HepG2 (cell line): ENCODE measurements at regions not wholly inside any gene's neighbourhood (a gene's known extent, or its start where the extent isn't known, plus 50 kb on each side); places are given as distances from the start of the nearest gene placed in this dataset.

Source experiments
- HNF4A ChIP-seq: sonication (generic); formaldehyde crosslinking; IDR thresholded peaks from 2 replicates; pipeline ENCODE4 v1.4.0; 2020; ENCODE audit warnings: missing genetic modification reagents
- HOXA3 ChIP-seq: sonication (generic); formaldehyde crosslinking; IDR thresholded peaks from 2 replicates; pipeline ENCODE4 v1.5.0; 2020; ENCODE audit warnings: missing genetic modification reagents
- KMT2A ChIP-seq: sonication (generic); formaldehyde crosslinking; IDR thresholded peaks from 2 replicates; pipeline ENCODE4 v1.4.0; 2020; ENCODE audit warnings: missing genetic modification reagents
- MAFF ChIP-seq: IDR thresholded peaks from 2 replicates; pipeline ENCODE4 v1.6.1; 2011; ENCODE audit warnings: low read depth, low read length, improper control_type of control experiment
- MAFK ChIP-seq, 2 experiments: IDR thresholded peaks in 1 of 2; conservative IDR thresholded peaks in 1 of 2; 2 replicates each; pipeline ENCODE4 v1.6.1; 2011; ENCODE audit warnings: improper control_type of control experiment in 2 of 2, low read length in 2 of 2
- MNT ChIP-seq: fragments of 450-650 bp; IDR thresholded peaks from 2 replicates; pipeline ENCODE4 v1.6.1; 2016
- MYC ChIP-seq: sonication (generic); formaldehyde crosslinking; IDR thresholded peaks from 2 replicates; pipeline ENCODE4 v1.9.0; 2021; ENCODE audit warnings: missing genetic modification reagents, borderline replicate concordance
- NFKBIZ ChIP-seq: IDR thresholded peaks from 2 replicates; pipeline ENCODE4 v1.6.1; 2018; ENCODE audit warnings: missing genetic modification reagents, missing compliant biosample characterization
- ONECUT2 ChIP-seq: sonication (generic); formaldehyde crosslinking; IDR thresholded peaks from 2 replicates; pipeline ENCODE4 v1.4.0; 2020; ENCODE audit warnings: missing genetic modification reagents
- SRSF9 ChIP-seq: fragments of 200-400 bp; formaldehyde crosslinking; IDR thresholded peaks from 2 replicates; pipeline ENCODE4 v1.6.1; 2018; ENCODE audit warnings: borderline replicate concordance, mild to moderate bottlenecking, low read depth, low read length; ENCODE audit not compliant: insufficient read depth, poor library complexity, severe bottlenecking
- TFDP2 ChIP-seq: sonication (generic); formaldehyde crosslinking; IDR thresholded peaks from 2 replicates; pipeline ENCODE4 v1.4.0; 2020; ENCODE audit warnings: missing genetic modification reagents
- THAP9 ChIP-seq: sonication (generic); formaldehyde crosslinking; IDR thresholded peaks from 2 replicates; pipeline ENCODE4; 2020; ENCODE audit warnings: missing genetic modification reagents, mild to moderate bottlenecking, borderline replicate concordance
- ZNF260 ChIP-seq: sonication (generic); formaldehyde crosslinking; IDR thresholded peaks from 2 replicates; pipeline ENCODE4 v1.4.0; 2020; ENCODE audit warnings: missing genetic modification reagents, low read depth, mild to moderate bottlenecking, borderline replicate concordance
- ZNF281 ChIP-seq: sonication (generic); formaldehyde crosslinking; IDR thresholded peaks from 2 replicates; pipeline ENCODE4 v1.4.0; 2020; ENCODE audit warnings: missing genetic modification reagents, borderline replicate concordance
- ZNF326 ChIP-seq: sonication (generic); formaldehyde crosslinking; IDR thresholded peaks from 2 replicates; pipeline ENCODE4 v1.4.0; 2020; ENCODE audit warnings: missing genetic modification reagents, borderline replicate concordance
- ZNF34 ChIP-seq: sonication (generic); formaldehyde crosslinking; IDR thresholded peaks from 2 replicates; pipeline ENCODE4 v1.4.0; 2020; ENCODE audit warnings: mild to moderate bottlenecking, missing genetic modification reagents, borderline replicate concordance
- ZNF564 ChIP-seq: sonication (generic); formaldehyde crosslinking; IDR thresholded peaks from 2 replicates; pipeline ENCODE4 v1.8.1; 2023; ENCODE audit warnings: mild to moderate bottlenecking, missing genetic modification reagents
- ZNF761 ChIP-seq: sonication (generic); formaldehyde crosslinking; conservative IDR thresholded peaks from 2 replicates; pipeline ENCODE4 v1.4.0; 2020; ENCODE audit warnings: mild to moderate bottlenecking, missing genetic modification reagents

- TF ChIP-seq THAP9 (CRISPR knock-in tag) = 0 out of 2 replicates have a peak, but pooled peaks have one; percentile 13
- TF ChIP-seq KMT2A (CRISPR knock-in tag) = 0 out of 2 replicates have a peak, but pooled peaks have one; percentile 35
- no peak for TF ChIP-seq ONECUT2 (CRISPR knock-in tag)
- no peak for TF ChIP-seq TFDP2
- TF ChIP-seq SRSF9 = no peak
- TF ChIP-seq ZNF326 (CRISPR knock-in tag) = no peak
- TF ChIP-seq HNF4A (CRISPR knock-in tag) = peak; percentile 51
- TF ChIP-seq MAFK (conservative IDR thresholded peaks at IDR 0.05 in 1 of 2, IDR thresholded peaks at IDR 0.05 in 1 of 2; ENCODE audit: low read length in 2 of 2) = peak in 1 of 2 experiments; percentile 24; a peak in 1 of 4 replicates
- TF ChIP-seq HOXA3 (CRISPR knock-in tag) = 0 out of 2 replicates have a peak, but pooled peaks have one; percentile 14
- no peak for TF ChIP-seq ZNF564 (CRISPR knock-in tag)
- 0 out of 2 replicates have a peak, but pooled peaks have one; percentile 2 for TF ChIP-seq MAFF
- no peak for TF ChIP-seq MYC (CRISPR knock-in tag)
- TF ChIP-seq ZNF281 (CRISPR knock-in tag) = peak; percentile 17; the same call in 1 of the 2 replicates
- TF ChIP-seq NFKBIZ (CRISPR knock-in tag) = no peak
- 0 out of 2 replicates have a peak, but pooled peaks have one; percentile 33 for TF ChIP-seq ZNF761
- 0 out of 2 replicates have a peak, but pooled peaks have one; percentile 34 for TF ChIP-seq ZNF34 (CRISPR knock-in tag)
- 0 out of 2 replicates have a peak, but pooled peaks have one; percentile 11 for TF ChIP-seq MNT
- no peak for TF ChIP-seq ZNF260 (CRISPR knock-in tag)
These were observed 84.3 kb upstream of the MAP4K4 start (continued) for GRCh38 chr2:101613056-101613704.
